IMR-90 (cell line): ENCODE measurements at regions not wholly inside any gene's neighbourhood (a gene's known extent, or its start where the extent isn't known, plus 50 kb on each side); places are given as distances from the start of the nearest gene placed in this dataset.

Experiments used
- ATAC-seq: fragments of 200-7000 bp; cut with Tn5 transposase; 2 replicates; pipeline ENCODE4 v1.9.1; 2020; ENCODE audit warnings: low read depth, mild to moderate bottlenecking, moderate library complexity
- BruUV-seq: library from RNA; stranded (reverse); fragments of 400-500 nt; replicated peaks from 2 replicates; lab custom pipeline; 2021; lab: Mats Ljungman, UMichigan
- CTCF ChIA-PET: fragments of 300-600 bp; formaldehyde crosslinking; extraction: SDS; loops from one replicate; lab custom pipeline; 2021; ENCODE audit warnings: antibody characterized with exemption; lab: Yijun Ruan, JAX
- POLR2A ChIA-PET: fragments of 300-600 bp; sonication (Branson Sonifier 250); formaldehyde crosslinking; loops from one replicate; lab custom pipeline; 2022; ENCODE audit warnings: antibody characterized with exemption; ENCODE audit not compliant: unreplicated experiment; lab: Charles Lee
- DNase-seq: peaks from one replicate; pipeline ENCODE4 v3.0.0; 2013
- H2AFZ ChIP-seq: replicated peaks from 2 replicates; pipeline ENCODE3; 2013; ENCODE audit warnings: low read length, mild to moderate bottlenecking; ENCODE audit not compliant: poor library complexity
- H2AK5ac ChIP-seq: 2 replicates; pipeline ENCODE4 v1.6.1; 2013; ENCODE audit warnings: low read depth, low read length, inconsistent platforms
- H2AK9ac ChIP-seq: replicated peaks from 2 replicates; pipeline ENCODE3; 2013; ENCODE audit warnings: mild to moderate bottlenecking, low read depth, low read length, moderate library complexity; ENCODE audit not compliant: poor library complexity
- H2BK120ac ChIP-seq: 2 replicates; pipeline ENCODE4 v1.6.1; 2013; ENCODE audit warnings: low read depth, low read length, inconsistent platforms
- H2BK15ac ChIP-seq: 3 replicates; pipeline ENCODE4 v1.6.1; 2013; ENCODE audit warnings: low read depth, low read length, inconsistent platforms
- H2BK20ac ChIP-seq: 2 replicates; pipeline ENCODE4 v1.6.1; 2013; ENCODE audit warnings: low read depth, mild to moderate bottlenecking, inconsistent platforms, low read length, moderate library complexity
- H2BK5ac ChIP-seq: 2 replicates; pipeline ENCODE4 v1.6.1; 2013; ENCODE audit warnings: mild to moderate bottlenecking, low read depth, low read length, inconsistent platforms; ENCODE audit not compliant: poor library complexity, severe bottlenecking
- H3K14ac ChIP-seq: replicated peaks from 2 replicates; pipeline ENCODE4 v1.6.1; 2013; ENCODE audit warnings: low read depth, low read length, inconsistent platforms
- H3K18ac ChIP-seq: 2 replicates; pipeline ENCODE4 v1.6.1; 2013; ENCODE audit warnings: low read depth, low read length, control low read depth
- H3K23ac ChIP-seq: 2 replicates; pipeline ENCODE4 v1.6.1; 2013; ENCODE audit warnings: low read depth, low read length, inconsistent platforms
- H3K27ac ChIP-seq: 2 replicates; pipeline ENCODE4 v1.5.1; 2013; ENCODE audit warnings: mild to moderate bottlenecking, control low read depth, low read length; ENCODE audit not compliant: insufficient read depth
- H3K27me3 ChIP-seq: 2 replicates; pipeline ENCODE4 v1.6.1; 2013; ENCODE audit warnings: low read length; ENCODE audit not compliant: control insufficient read depth, insufficient read depth
- H3K36me3 ChIP-seq: 2 replicates; pipeline ENCODE4 v1.6.1; 2013; ENCODE audit warnings: low read length, mixed read lengths; ENCODE audit not compliant: control insufficient read depth, insufficient read depth
- H3K4ac ChIP-seq: 2 replicates; pipeline ENCODE4 v1.6.1; 2013; ENCODE audit warnings: low read depth, low read length, inconsistent platforms
- H3K4me1 ChIP-seq: 2 replicates; pipeline ENCODE4 v1.6.1; 2013; ENCODE audit warnings: low read length, mixed read lengths; ENCODE audit not compliant: control insufficient read depth, insufficient read depth
- H3K4me2 ChIP-seq: 2 replicates; pipeline ENCODE4 v1.6.1; 2013; ENCODE audit warnings: low read depth, mild to moderate bottlenecking, control low read depth, low read length, moderate library complexity
- H3K4me3 ChIP-seq: 2 replicates; pipeline ENCODE4 v1.5.1; 2013; ENCODE audit warnings: low read depth, mild to moderate bottlenecking, control low read depth, low read length, moderate library complexity; ENCODE audit not compliant: insufficient read depth
- H3K56ac ChIP-seq: 2 replicates; pipeline ENCODE4 v1.6.1; 2013; ENCODE audit warnings: low read length, inconsistent platforms; ENCODE audit not compliant: insufficient read depth; ENCODE audit errors: extremely low read depth
- H3K79me1 ChIP-seq, 2 experiments: 2 replicates each; pipeline ENCODE4 v1.6.1; 2013; ENCODE audit warnings: low read length in 2 of 2, inconsistent platforms in 1 of 2, low read depth in 1 of 2
- H3K9ac ChIP-seq: 2 replicates; pipeline ENCODE4 v1.6.1; 2013; ENCODE audit warnings: low read depth, low read length, control low read depth
- H3K9me1 ChIP-seq: 2 replicates; pipeline ENCODE4 v1.6.1; 2013; ENCODE audit warnings: low read length, inconsistent platforms; ENCODE audit not compliant: insufficient read depth
- H3K9me3 ChIP-seq: 2 replicates; pipeline ENCODE4 v1.6.1; 2013; ENCODE audit warnings: low read length; ENCODE audit not compliant: control insufficient read depth, insufficient read depth
- H4K20me1 ChIP-seq: 2 replicates; pipeline ENCODE4 v1.6.1; 2013; ENCODE audit warnings: low read length, inconsistent platforms; ENCODE audit not compliant: insufficient read depth
- H4K5ac ChIP-seq: 2 replicates; pipeline ENCODE4 v1.6.1; 2013; ENCODE audit warnings: mild to moderate bottlenecking, low read depth, low read length, control low read depth
- H4K8ac ChIP-seq, 2 experiments: 2 replicates each; pipeline ENCODE4 v1.6.1; 2013; ENCODE audit warnings: low read depth in 2 of 2, low read length in 2 of 2, control low read depth in 1 of 2, inconsistent platforms in 1 of 2
- H4K91ac ChIP-seq: 2 replicates; pipeline ENCODE4 v1.6.1; 2013; ENCODE audit warnings: low read depth, low read length, inconsistent platforms; ENCODE audit not compliant: insufficient read depth
- BHLHE40 ChIP-seq: fragments of 150-350 bp; IDR thresholded peaks from 2 replicates; pipeline ENCODE4 v1.6.1; 2016; ENCODE audit warnings: mild to moderate bottlenecking, low read depth, low read length
- CEBPB ChIP-seq: IDR thresholded peaks from 2 replicates; pipeline ENCODE4 v1.6.1; 2012; ENCODE audit warnings: low read depth, low read length, improper control_type of control experiment
- CHD1 ChIP-seq: IDR thresholded peaks from 2 replicates; pipeline ENCODE4 v1.6.1; 2012; ENCODE audit warnings: low read depth, low read length, improper control_type of control experiment
- MAFK ChIP-seq: IDR thresholded peaks from 2 replicates; pipeline ENCODE4 v1.6.1; 2012; ENCODE audit warnings: low read depth, low read length, improper control_type of control experiment
- MAZ ChIP-seq: IDR thresholded peaks from 2 replicates; pipeline ENCODE4 v1.6.1; 2012; ENCODE audit warnings: low read depth, mild to moderate bottlenecking, low read length, improper control_type of control experiment, moderate library complexity, borderline replicate concordance
- MXI1 ChIP-seq: IDR thresholded peaks from 2 replicates; pipeline ENCODE4 v1.6.1; 2012; ENCODE audit warnings: low read depth, mild to moderate bottlenecking, low read length, moderate library complexity, borderline replicate concordance
- NFE2L2 ChIP-seq: fragments of 150-350 bp; IDR thresholded peaks from 2 replicates; pipeline ENCODE4 v1.6.1; 2016; ENCODE audit warnings: low read depth, mild to moderate bottlenecking, low read length
- POLR2A ChIP-seq: IDR thresholded peaks from 2 replicates; pipeline ENCODE4 v1.6.1; 2012; ENCODE audit warnings: mild to moderate bottlenecking, low read depth, low read length
- RAD21 ChIP-seq: IDR thresholded peaks from 2 replicates; pipeline ENCODE4 v1.6.1; 2012; ENCODE audit warnings: low read length, improper control_type of control experiment
- RCOR1 ChIP-seq: IDR thresholded peaks from 2 replicates; pipeline ENCODE4 v1.6.1; 2012; ENCODE audit warnings: mild to moderate bottlenecking, low read length, improper control_type of control experiment; ENCODE audit not compliant: insufficient replicate concordance
- RFX5 ChIP-seq: IDR thresholded peaks from 2 replicates; pipeline ENCODE4 v1.8.0; 2012; ENCODE audit warnings: low read depth, mild to moderate bottlenecking, low read length, moderate library complexity
- SMC3 ChIP-seq: fragments of 150-350 bp; IDR thresholded peaks from 2 replicates; pipeline ENCODE4 v1.6.1; 2016; ENCODE audit warnings: low read depth, mild to moderate bottlenecking, antibody characterized with exemption, low read length, moderate library complexity
- WGBS, 2 experiments: methylation state at CpG; one replicate each; pipeline versions ENCODE4 v1.1.5 to v1.1.7; 2013; ENCODE audit warnings: missing lambda C conversion rate in 2 of 2; ENCODE audit not compliant: insufficient read length in 1 of 2; ENCODE audit errors: extremely low coverage in 2 of 2; 5-methylcytosine and 5-hydroxymethylcytosine counted together
- dilution Hi-C: fragments of 300-500 bp; cut with HindIII; formaldehyde crosslinking; loops from one replicate; pipeline ENCODE4 v1.14.3; 2018; ENCODE audit warnings: low sequenced_read_pairs; ENCODE audit not compliant: unreplicated experiment
- in situ Hi-C: fragments of 300-500 bp; cut with MboI; formaldehyde crosslinking; loops from 3 replicates; pipeline ENCODE4 v1.14.3; 2019; ENCODE audit warnings: low sequenced_read_pairs, inconsistent platforms, mixed read lengths
- intact Hi-C: fragments of 100-400 bp; cut with micrococcal nuclease; formaldehyde crosslinking; loops from 2 replicates; pipeline ENCODE4 v1.10.0; 2022
- TF ChIP-seq, protein P1 (sequence below): fragments of 150-350 bp; IDR thresholded peaks from 2 replicates; pipeline ENCODE4 v1.6.1; 2017; ENCODE audit warnings: mild to moderate bottlenecking, antibody characterized with exemption, low read length, low read depth
- TF ChIP-seq, protein P2 (sequence below): conservative IDR thresholded peaks from 2 replicates; pipeline ENCODE4 v1.5.1; 2012; ENCODE audit warnings: mild to moderate bottlenecking, low read depth, low read length, improper control_type of control experiment
- TF ChIP-seq, protein P3 (sequence below): fragments of 150-350 bp; IDR thresholded peaks from 2 replicates; pipeline ENCODE4 v1.6.1; 2016; ENCODE audit warnings: low read depth, mild to moderate bottlenecking, low read length, moderate library complexity, borderline replicate concordance

DNA sequence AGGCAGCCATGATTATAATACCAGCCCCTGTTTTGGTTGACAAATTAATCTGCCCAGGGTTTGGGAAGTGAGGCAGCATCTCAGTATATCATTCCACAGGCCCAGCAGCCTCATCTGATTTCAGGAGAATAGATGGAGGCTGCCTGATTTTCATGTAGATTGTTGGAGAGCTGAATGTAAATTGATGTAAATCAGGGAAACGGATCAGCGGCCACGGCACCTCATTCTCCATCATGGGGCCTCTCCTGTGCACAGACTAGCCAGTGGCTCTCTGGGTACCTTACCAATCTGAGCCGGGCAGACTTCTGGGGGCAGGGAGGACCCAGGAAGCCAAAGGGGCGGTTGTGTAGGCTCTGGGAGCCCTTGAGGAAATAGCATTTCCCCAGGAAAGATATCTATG lies 63.7 kb upstream of the GSC start:
- dilution Hi-C loops = no loop called here
- H3K4me3 ChIP-seq = no peak overlapping the region
- no peak overlapping the region for H4K5ac ChIP-seq
- DNase-seq (no peak), ATAC-seq (no peak)
- H3K36me3 ChIP-seq = no peaks in the 10 kb centered on the region
- H2AK5ac ChIP-seq = no peak overlapping the region
- H3K27ac ChIP-seq = no peak overlapping the region
- H3K9me1 ChIP-seq = no peaks in the 10 kb centered on the region
- in situ Hi-C loops = no loop called here
- no peak overlapping the region for H4K8ac ChIP-seq
- peaks cover 10% of the 10 kb centered on the region for H3K9me3 ChIP-seq
- no peak overlapping the region for H3K56ac ChIP-seq
- CTCF ChIA-PET = no interaction called here
- no peaks in the 10 kb centered on the region for H4K20me1 ChIP-seq
- no peak overlapping the region for H3K9ac ChIP-seq
- TF ChIP-seq MAZ (no peak), POLR2A (no peak), SMC3 (no peak), RFX5 (no peak), MAFK (no peak), RAD21 (no peak), NFE2L2 (no peak), CHD1 (no peak), CEBPB (no peak), RCOR1 (no peak), MXI1 (no peak), BHLHE40 (no peak)
- TF ChIP-seq, protein P1, sequence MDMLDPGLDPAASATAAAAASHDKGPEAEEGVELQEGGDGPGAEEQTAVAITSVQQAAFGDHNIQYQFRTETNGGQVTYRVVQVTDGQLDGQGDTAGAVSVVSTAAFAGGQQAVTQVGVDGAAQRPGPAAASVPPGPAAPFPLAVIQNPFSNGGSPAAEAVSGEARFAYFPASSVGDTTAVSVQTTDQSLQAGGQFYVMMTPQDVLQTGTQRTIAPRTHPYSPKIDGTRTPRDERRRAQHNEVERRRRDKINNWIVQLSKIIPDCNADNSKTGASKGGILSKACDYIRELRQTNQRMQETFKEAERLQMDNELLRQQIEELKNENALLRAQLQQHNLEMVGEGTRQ = no peak
- TF ChIP-seq, protein P2, sequence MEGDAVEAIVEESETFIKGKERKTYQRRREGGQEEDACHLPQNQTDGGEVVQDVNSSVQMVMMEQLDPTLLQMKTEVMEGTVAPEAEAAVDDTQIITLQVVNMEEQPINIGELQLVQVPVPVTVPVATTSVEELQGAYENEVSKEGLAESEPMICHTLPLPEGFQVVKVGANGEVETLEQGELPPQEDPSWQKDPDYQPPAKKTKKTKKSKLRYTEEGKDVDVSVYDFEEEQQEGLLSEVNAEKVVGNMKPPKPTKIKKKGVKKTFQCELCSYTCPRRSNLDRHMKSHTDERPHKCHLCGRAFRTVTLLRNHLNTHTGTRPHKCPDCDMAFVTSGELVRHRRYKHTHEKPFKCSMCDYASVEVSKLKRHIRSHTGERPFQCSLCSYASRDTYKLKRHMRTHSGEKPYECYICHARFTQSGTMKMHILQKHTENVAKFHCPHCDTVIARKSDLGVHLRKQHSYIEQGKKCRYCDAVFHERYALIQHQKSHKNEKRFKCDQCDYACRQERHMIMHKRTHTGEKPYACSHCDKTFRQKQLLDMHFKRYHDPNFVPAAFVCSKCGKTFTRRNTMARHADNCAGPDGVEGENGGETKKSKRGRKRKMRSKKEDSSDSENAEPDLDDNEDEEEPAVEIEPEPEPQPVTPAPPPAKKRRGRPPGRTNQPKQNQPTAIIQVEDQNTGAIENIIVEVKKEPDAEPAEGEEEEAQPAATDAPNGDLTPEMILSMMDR = no peak
- TF ChIP-seq, protein P3, sequence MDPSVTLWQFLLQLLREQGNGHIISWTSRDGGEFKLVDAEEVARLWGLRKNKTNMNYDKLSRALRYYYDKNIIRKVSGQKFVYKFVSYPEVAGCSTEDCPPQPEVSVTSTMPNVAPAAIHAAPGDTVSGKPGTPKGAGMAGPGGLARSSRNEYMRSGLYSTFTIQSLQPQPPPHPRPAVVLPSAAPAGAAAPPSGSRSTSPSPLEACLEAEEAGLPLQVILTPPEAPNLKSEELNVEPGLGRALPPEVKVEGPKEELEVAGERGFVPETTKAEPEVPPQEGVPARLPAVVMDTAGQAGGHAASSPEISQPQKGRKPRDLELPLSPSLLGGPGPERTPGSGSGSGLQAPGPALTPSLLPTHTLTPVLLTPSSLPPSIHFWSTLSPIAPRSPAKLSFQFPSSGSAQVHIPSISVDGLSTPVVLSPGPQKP = no peak
- H2AK9ac ChIP-seq = no peak overlapping the region
- no peak overlapping the region for H3K18ac ChIP-seq
- intact Hi-C loops = no loop called here
- no peak overlapping the region for H2BK15ac ChIP-seq
- POLR2A ChIA-PET = no interaction called here
- no peak overlapping the region for H3K4ac ChIP-seq
- no peak overlapping the region for H4K91ac ChIP-seq
- no peaks in the 10 kb centered on the region for H3K27me3 ChIP-seq
- H2BK5ac ChIP-seq = no peak overlapping the region
- no peaks in the 10 kb centered on the region for H3K79me1 ChIP-seq
- BruUV-seq = no TSS peak
- no peak overlapping the region for H2AFZ ChIP-seq
- H2BK120ac ChIP-seq = no peak overlapping the region
- WGBS, 2 experiments = no CpG with 5 or more reads among the region's 5 CpGs
- no peaks in the 10 kb centered on the region for H3K4me1 ChIP-seq
- no peak overlapping the region for H2BK20ac ChIP-seq
- no peak overlapping the region for H3K14ac ChIP-seq
- H3K4me2 ChIP-seq = no peak overlapping the region
- no peak overlapping the region for H3K23ac ChIP-seq
